CD4-positive, alpha-beta T cell (primary cell): ENCODE measurements at regions not wholly inside any gene's neighbourhood (a gene's known extent, or its start where the extent isn't known, plus 50 kb on each side); places are given as distances from the start of the nearest gene placed in this dataset.
"Not testable (repeated sequence)": the region's sequence is repeated elsewhere in the genome, so short reads cannot be mapped to it uniquely, and the experiment has no call there.

Experiments
- ATAC-seq: fragments of 200-7000 bp; cut with Tn5 transposase; one replicate; pipeline ENCODE4 v1.10.0; 2022; ENCODE audit warnings: mild to moderate bottlenecking; ENCODE audit not compliant: poor library complexity
- CTCF ChIA-PET: fragments of 350-600 bp; sonication (Branson Sonifier 250); formaldehyde crosslinking; loops from one replicate; lab custom pipeline; 2021; ENCODE audit warnings: antibody characterized with exemption, inconsistent platforms; lab: Charles Lee
- POLR2A ChIA-PET: fragments of 350-600 bp; sonication (Branson Sonifier 250); formaldehyde crosslinking; loops from one replicate; lab custom pipeline; 2021; ENCODE audit warnings: antibody characterized with exemption, inconsistent platforms; lab: Charles Lee
- DNase-seq, 14 experiments: peaks; one replicate each; pipeline ENCODE4 v3.0.0-alpha.2; 2013 to 2020; ENCODE audit warnings: mixed read lengths in 2 of 14
- H3K27ac ChIP-seq, 2 donors: one replicate each; pipeline versions ENCODE4 v1.5.1 to v1.7.0; 2013; ENCODE audit warnings: low read length in 2 of 2, low read depth in 1 of 2, mild to moderate bottlenecking in 1 of 2
- H3K27me3 ChIP-seq, 2 experiments: 1 replicate in 1 of 2; 2 replicates in 1 of 2; pipeline versions ENCODE4 v1.6.1 to v1.7.0; 2013; ENCODE audit warnings: low read length in 2 of 2, control low read depth in 1 of 2, mild to moderate bottlenecking in 1 of 2, moderate library complexity in 1 of 2; ENCODE audit not compliant: insufficient read depth in 2 of 2, control insufficient read depth in 1 of 2
- H3K36me3 ChIP-seq: one replicate; pipeline ENCODE4 v1.6.1; 2013; ENCODE audit warnings: low read length, control low read depth; ENCODE audit not compliant: insufficient read depth
- H3K4me1 ChIP-seq: one replicate; pipeline ENCODE4 v1.6.1; 2013; ENCODE audit warnings: low read length, control low read depth; ENCODE audit not compliant: insufficient read depth
- H3K4me3 ChIP-seq: one replicate; pipeline ENCODE4 v1.5.1; 2013; ENCODE audit warnings: mild to moderate bottlenecking, low read length, moderate library complexity
- H3K9me3 ChIP-seq, 2 experiments: 1 replicate in 1 of 2; 2 replicates in 1 of 2; pipeline versions ENCODE4 v1.6.1 to v1.7.0; 2013; ENCODE audit warnings: low read length in 2 of 2, mild to moderate bottlenecking in 2 of 2, control low read depth in 1 of 2, moderate library complexity in 1 of 2; ENCODE audit not compliant: control insufficient read depth in 1 of 2, insufficient read depth in 1 of 2
- H3K27ac Mint-ChIP-seq: one replicate; pipeline ENCODE4 v1.8.0; 2020; ENCODE audit warnings: mixed read lengths
- H3K27me3 Mint-ChIP-seq: one replicate; pipeline ENCODE4 v1.8.0; 2021; ENCODE audit warnings: mixed read lengths
- H3K36me3 Mint-ChIP-seq: one replicate; pipeline ENCODE4 v1.8.0; 2021; ENCODE audit warnings: low read depth, mixed read lengths
- H3K4me1 Mint-ChIP-seq: one replicate; pipeline ENCODE4 v1.8.0; 2021; ENCODE audit warnings: low read depth, mixed read lengths
- H3K4me3 Mint-ChIP-seq: one replicate; pipeline ENCODE4 v1.8.0; 2020; ENCODE audit warnings: mild to moderate bottlenecking, mixed read lengths
- H3K9me3 Mint-ChIP-seq: one replicate; pipeline ENCODE4 v1.8.0; 2020; ENCODE audit warnings: mixed read lengths
- intact Hi-C, 2 experiments: fragments of 100-400 bp; cut with DNase I in 1 of 2; cut with micrococcal nuclease in 1 of 2; formaldehyde crosslinking; loops; one replicate each; pipeline versions ENCODE4 v1.15.1 to v1.9.0; 2023 to 2025; cut with DNase I, micrococcal nuclease
- TF ChIP-seq, protein P1 (sequence below): fragments of 200-600 bp; IDR thresholded peaks from one replicate; pipeline ENCODE4 v1.8.0; 2022; ENCODE audit warnings: antibody characterized with exemption, mild to moderate bottlenecking

DNA sequence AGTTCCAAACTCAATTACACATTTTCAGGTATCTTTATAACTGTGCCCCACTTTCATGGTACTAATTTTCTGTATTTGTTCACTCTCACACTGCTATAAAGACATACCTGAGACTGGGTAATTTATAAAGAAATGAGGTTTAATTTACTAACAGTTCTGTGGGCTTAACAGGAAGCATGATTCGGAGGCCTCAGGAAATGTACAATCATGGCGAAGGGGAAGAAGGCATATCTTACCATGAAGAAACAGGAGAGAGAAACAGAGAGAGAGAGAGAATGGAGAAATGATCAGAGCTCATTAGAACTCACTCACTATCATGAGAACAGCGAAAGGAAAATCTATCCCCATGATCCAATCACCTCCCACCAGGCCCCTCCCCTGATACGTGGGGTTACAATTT lies 874.1 kb upstream of the B3GALT2 start:
- H3K4me1 ChIP-seq, result peaks cover 50% of the 10 kb centered on the region
- no peak for ATAC-seq
- H3K4me3 Mint-ChIP-seq, result peak overlapping the region; percentile 38
- ChIA-PET CTCF (no interaction called here), POLR2A (no interaction called here)
- no peaks in the 10 kb centered on the region for H3K36me3 ChIP-seq
- H3K27me3 Mint-ChIP-seq, result no peaks in the 10 kb centered on the region
- TF ChIP-seq, protein P1, sequence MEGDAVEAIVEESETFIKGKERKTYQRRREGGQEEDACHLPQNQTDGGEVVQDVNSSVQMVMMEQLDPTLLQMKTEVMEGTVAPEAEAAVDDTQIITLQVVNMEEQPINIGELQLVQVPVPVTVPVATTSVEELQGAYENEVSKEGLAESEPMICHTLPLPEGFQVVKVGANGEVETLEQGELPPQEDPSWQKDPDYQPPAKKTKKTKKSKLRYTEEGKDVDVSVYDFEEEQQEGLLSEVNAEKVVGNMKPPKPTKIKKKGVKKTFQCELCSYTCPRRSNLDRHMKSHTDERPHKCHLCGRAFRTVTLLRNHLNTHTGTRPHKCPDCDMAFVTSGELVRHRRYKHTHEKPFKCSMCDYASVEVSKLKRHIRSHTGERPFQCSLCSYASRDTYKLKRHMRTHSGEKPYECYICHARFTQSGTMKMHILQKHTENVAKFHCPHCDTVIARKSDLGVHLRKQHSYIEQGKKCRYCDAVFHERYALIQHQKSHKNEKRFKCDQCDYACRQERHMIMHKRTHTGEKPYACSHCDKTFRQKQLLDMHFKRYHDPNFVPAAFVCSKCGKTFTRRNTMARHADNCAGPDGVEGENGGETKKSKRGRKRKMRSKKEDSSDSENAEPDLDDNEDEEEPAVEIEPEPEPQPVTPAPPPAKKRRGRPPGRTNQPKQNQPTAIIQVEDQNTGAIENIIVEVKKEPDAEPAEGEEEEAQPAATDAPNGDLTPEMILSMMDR, result no peak
- intact Hi-C loops, result no loop called here
- no peak overlapping the region for H3K4me3 ChIP-seq
- peak overlapping the region; percentile 6 for H3K27ac Mint-ChIP-seq
- peaks cover 4% of the 10 kb centered on the region for H3K36me3 Mint-ChIP-seq
- H3K27ac ChIP-seq, result no peak overlapping the region
- peaks cover 67% of the 10 kb centered on the region for H3K4me1 Mint-ChIP-seq
- peaks cover 0 to 11% of the 10 kb centered on the region in 2 experiments for H3K9me3 ChIP-seq
- DNase-seq, result no peak
- H3K27me3 ChIP-seq, result no peaks in the 10 kb centered on the region
- H3K9me3 Mint-ChIP-seq, result peaks cover 6% of the 10 kb centered on the region

GRCh38 chr1:194058268-194058667 lies 871.9 kb upstream of the B3GALT2 start:
- peaks cover 89% of the 10 kb centered on the region for H3K4me1 Mint-ChIP-seq
- H3K36me3 ChIP-seq, H3K27ac ChIP-seq, H3K4me3 ChIP-seq, DNase-seq, H3K4me3 Mint-ChIP-seq, H3K27me3 ChIP-seq, H3K27ac Mint-ChIP-seq, POLR2A ChIA-PET, CTCF ChIA-PET, ATAC-seq, H3K9me3 Mint-ChIP-seq, H3K36me3 Mint-ChIP-seq, intact Hi-C loops, H3K27me3 Mint-ChIP-seq: not testable (repeated sequence)
- peaks cover 0 to 11% of the 10 kb centered on the region in 2 experiments for H3K9me3 ChIP-seq
- H3K4me1 ChIP-seq, result peaks cover 53% of the 10 kb centered on the region

DNA sequence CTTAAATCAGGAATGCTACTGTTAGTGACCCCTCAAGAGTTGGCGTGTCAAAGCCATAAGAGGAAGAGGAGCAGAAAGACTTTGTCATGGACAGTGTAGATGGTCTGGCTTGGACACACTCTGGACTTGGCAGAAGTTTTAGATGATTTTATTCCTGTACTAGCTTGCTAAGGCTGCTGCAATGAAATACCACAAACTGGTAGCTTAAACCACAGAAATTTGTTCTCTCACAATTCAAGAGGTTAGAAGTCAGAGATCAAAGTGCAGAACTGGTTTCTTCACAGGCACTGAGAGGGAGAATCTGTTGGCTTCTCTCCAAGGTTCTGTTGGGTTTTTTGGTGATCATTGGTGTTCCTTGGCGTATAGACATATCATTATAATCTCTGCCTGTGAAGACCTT lies 869.8 kb upstream of the B3GALT2 start:
- Histone ChIP-seq H3K27ac (peak overlapping the region in 1 of 2 donors; percentile 2), H3K36me3 (no peaks in the 10 kb centered on the region), H3K4me3 (no peak overlapping the region), H3K27me3 (no peaks in the 10 kb centered on the region), H3K9me3 (peaks cover 0 to 8% of the 10 kb centered on the region in 2 experiments), H3K4me1 (peaks cover 61% of the 10 kb centered on the region)
- intact Hi-C loops, result no loop called here
- peaks cover 93% of the 10 kb centered on the region for H3K4me1 Mint-ChIP-seq
- H3K9me3 Mint-ChIP-seq, result peaks cover 6% of the 10 kb centered on the region
- no peaks in the 10 kb centered on the region for H3K27me3 Mint-ChIP-seq
- H3K36me3 Mint-ChIP-seq, result peaks cover 4% of the 10 kb centered on the region
- ChIA-PET POLR2A (interaction anchor here (0.7 to 1.6 kb wide), 5 partner anchors 10 to 238 kb away, joined by 3 to 6 read pairs (median 3); no protein-coding TSS in a partner anchor), CTCF (no interaction called here)
- ATAC-seq (peak; percentile 78), DNase-seq (peak in 5 of 14 experiments; percentile 16 to 83 (median 75))
- peak overlapping the region; percentile 80 for H3K4me3 Mint-ChIP-seq
- TF ChIP-seq, protein P1, result no peak
- peak overlapping the region; percentile 94 for H3K27ac Mint-ChIP-seq

- ChIA-PET CTCF (no interaction called here), POLR2A (interaction anchor here (0.7 to 1.6 kb wide), 5 partner anchors 10 to 238 kb away, joined by 3 to 6 read pairs (median 3); no protein-coding TSS in a partner anchor)
- H3K4me1 ChIP-seq, result peaks cover 58% of the 10 kb centered on the region
- H3K4me3 ChIP-seq, result no peak overlapping the region
- peaks cover 2% of the 10 kb centered on the region for H3K36me3 Mint-ChIP-seq
- no peaks in the 10 kb centered on the region for H3K36me3 ChIP-seq
- peaks cover 0 to 8% of the 10 kb centered on the region in 2 experiments for H3K9me3 ChIP-seq
- H3K27ac ChIP-seq, result no peak overlapping the region
- TF ChIP-seq, protein P1, result no peak
- no peak for ATAC-seq
- peaks cover 87% of the 10 kb centered on the region for H3K4me1 Mint-ChIP-seq
- H3K27ac Mint-ChIP-seq, result peak overlapping the region; percentile 94
- peaks cover 6% of the 10 kb centered on the region for H3K9me3 Mint-ChIP-seq
- H3K27me3 ChIP-seq, result no peaks in the 10 kb centered on the region
- H3K27me3 Mint-ChIP-seq, result no peaks in the 10 kb centered on the region
- H3K4me3 Mint-ChIP-seq, result peak overlapping the region; percentile 51
- DNase-seq, result no peak
- intact Hi-C loops, result no loop called here
These were observed 869.1 kb upstream of the B3GALT2 start for GRCh38 chr1:194055536-194055935.
